Gastroesophageal sphincter (tissue), 4 donors: ENCODE measurements at regions not wholly inside any gene's neighbourhood (a gene's known extent, or its start where the extent isn't known, plus 50 kb on each side); places are given as distances from the start of the nearest gene placed in this dataset.

Experiments used
- ATAC-seq: fragments of 150-250 bp; one replicate; pipeline ENCODE4 v1.9.1; 2016; ENCODE audit warnings: mild to moderate bottlenecking, moderate library complexity
- H3K27ac ChIP-seq, 4 donors: fragments of 200-600 bp; sonication (generic) in 3 of 4; 1 replicate in 3 of 4; 2 replicates in 1 of 4; pipeline ENCODE4 v1.5.1; 2016 to 2019
- H3K27me3 ChIP-seq: fragments of 200-600 bp; sonication (generic); one replicate; pipeline ENCODE4 v1.5.1; 2019
- H3K36me3 ChIP-seq, 2 donors: fragments of 200-600 bp; sonication (generic); one replicate each; pipeline ENCODE4 v1.5.1; 2019; ENCODE audit warnings: control low read depth in 1 of 2
- H3K4me1 ChIP-seq, 3 donors: fragments of 200-600 bp; sonication (generic); 1 replicate in 2 of 3; 2 replicates in 1 of 3; pipeline ENCODE4 v1.5.1; 2016 to 2019; ENCODE audit warnings: control low read depth in 2 of 3
- H3K4me3 ChIP-seq, 2 donors: fragments of 200-600 bp; sonication (generic); one replicate each; pipeline ENCODE4 v1.5.1; 2019; ENCODE audit warnings: mild to moderate bottlenecking in 1 of 2, moderate library complexity in 1 of 2
- H3K9me3 ChIP-seq, 3 donors: fragments of 200-600 bp; sonication (generic); one replicate each; pipeline ENCODE4 v1.5.1; 2017 to 2019; ENCODE audit warnings: control low read depth in 2 of 3
- CTCF ChIP-seq, 4 experiments: fragments of 200-600 bp in 2 of 4; fragments of 450-650 bp in 2 of 4; sonication (generic) in 1 of 4; IDR thresholded peaks; one replicate each; pipeline ENCODE4 v1.5.1; 2017 to 2019; ENCODE audit warnings: antibody characterized with exemption in 4 of 4, mild to moderate bottlenecking in 2 of 4, moderate library complexity in 2 of 4
- EP300 ChIP-seq: sonication (generic); formaldehyde crosslinking; IDR thresholded peaks from one replicate; pipeline ENCODE4 v1.6.1; 2017; ENCODE audit warnings: antibody characterized with exemption, mild to moderate bottlenecking
- POLR2A ChIP-seq, 2 donors: fragments of 450-650 bp; IDR thresholded peaks; one replicate each; pipeline ENCODE4 v1.6.1; 2017; ENCODE audit warnings: antibody characterized with exemption in 2 of 2, mild to moderate bottlenecking in 2 of 2, moderate library complexity in 1 of 2
- POLR2AphosphoS5 ChIP-seq: sonication (generic); formaldehyde crosslinking; IDR thresholded peaks from one replicate; pipeline ENCODE4 v1.6.1; 2017; ENCODE audit warnings: antibody characterized with exemption
- WGBS, 2 donors: methylation state at CpG; one replicate each; pipeline ENCODE4 v1.1.5; 2018; ENCODE audit warnings: low coverage in 1 of 2; 5-methylcytosine and 5-hydroxymethylcytosine counted together

GRCh38 chr6:117168296-117169063 lies 96.9 kb upstream of the VGLL2 start:
- Histone ChIP-seq H3K9me3 (peaks cover 0 to 14% (median 0%) of the 10 kb centered on the region in 3 donors), H3K4me3 (no peak overlapping the region), H3K27me3 (no peaks in the 10 kb centered on the region), H3K27ac (no peak overlapping the region), H3K36me3 (no peaks in the 10 kb centered on the region), H3K4me1 (no peaks in the 10 kb centered on the region)
- ATAC-seq, result no peak
- TF ChIP-seq POLR2A (IDR thresholded peaks at IDR 0.05), result no peak
- TF ChIP-seq EP300, result no peak
- TF ChIP-seq CTCF (IDR thresholded peaks at IDR 0.05), result no peak
- TF ChIP-seq POLR2AphosphoS5, result no peak
- WGBS, 2 donors, result 41 to 46% methylated on average over 3 to 4 of the region's 4 CpGs

DNA sequence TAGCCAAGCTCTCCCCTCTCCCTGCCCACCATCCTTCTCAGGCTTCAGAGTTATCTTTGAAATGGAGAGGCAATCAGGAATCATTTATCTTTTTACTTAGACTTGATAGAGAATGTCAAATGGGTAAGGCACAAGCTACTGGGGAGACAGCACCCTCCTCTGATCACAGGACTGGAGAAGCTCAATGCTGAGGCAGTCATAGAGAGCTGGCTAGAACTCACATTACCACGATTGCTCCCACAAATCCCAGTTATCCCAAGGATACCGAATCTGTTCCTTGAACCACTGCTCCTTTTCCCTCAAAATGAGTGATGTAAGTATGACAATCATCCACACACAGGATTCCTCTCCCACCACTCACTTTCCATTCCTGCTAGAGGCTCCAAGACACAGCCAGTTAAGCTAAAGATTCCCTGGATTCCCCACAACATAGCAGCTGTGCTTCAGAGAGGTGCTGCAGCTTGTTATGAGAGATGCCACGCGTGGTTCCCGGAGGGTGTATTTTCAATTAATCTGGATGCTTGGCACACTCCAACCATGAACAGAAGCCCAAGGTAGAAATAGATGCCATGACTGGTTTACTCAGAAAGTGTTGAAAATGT lies 96.2 kb upstream of the VGLL2 start:
- no peak for ATAC-seq
- TF ChIP-seq POLR2AphosphoS5, result no peak
- TF ChIP-seq CTCF (IDR thresholded peaks at IDR 0.05), result no peak
- TF ChIP-seq EP300, result no peak
- no peak for TF ChIP-seq POLR2A (IDR thresholded peaks at IDR 0.05)
- Histone ChIP-seq H3K4me1 (no peaks in the 10 kb centered on the region), H3K27me3 (no peaks in the 10 kb centered on the region), H3K4me3 (no peak overlapping the region), H3K27ac (no peak overlapping the region), H3K9me3 (peaks cover 0 to 14% (median 0%) of the 10 kb centered on the region in 3 donors), H3K36me3 (no peaks in the 10 kb centered on the region)
- 40 to 46% methylated on average over 2 to 5 of the region's 5 CpGs for WGBS, 2 donors

GRCh38 chr6:117169781-117170281 lies 95.5 kb upstream of the VGLL2 start:
- TF ChIP-seq POLR2A (IDR thresholded peaks at IDR 0.05), result no peak
- TF ChIP-seq POLR2AphosphoS5, result no peak
- TF ChIP-seq EP300, result no peak
- TF ChIP-seq CTCF (IDR thresholded peaks at IDR 0.05), result no peak
- WGBS, 2 donors, result 0 to 8% methylated on average over 1 of the region's 1 CpG
- no peak overlapping the region for H3K4me3 ChIP-seq
- H3K9me3 ChIP-seq, result peaks cover 0 to 14% (median 0%) of the 10 kb centered on the region in 3 donors
- H3K4me1 ChIP-seq, result no peaks in the 10 kb centered on the region
- no peak for ATAC-seq
- H3K27me3 ChIP-seq, result no peaks in the 10 kb centered on the region
- no peaks in the 10 kb centered on the region for H3K36me3 ChIP-seq
- H3K27ac ChIP-seq, result no peak overlapping the region

GRCh38 chr6:117174835-117175360 lies 90.5 kb upstream of the VGLL2 start:
- H3K9me3 ChIP-seq, result peaks cover 0 to 47% (median 0%) of the 10 kb centered on the region in 3 donors
- no peak overlapping the region for H3K27ac ChIP-seq
- ATAC-seq, result no peak
- no peaks in the 10 kb centered on the region for H3K27me3 ChIP-seq
- no peaks in the 10 kb centered on the region for H3K4me1 ChIP-seq
- no peak overlapping the region for H3K4me3 ChIP-seq
- TF ChIP-seq CTCF (IDR thresholded peaks at IDR 0.05) (no peak), EP300 (no peak), POLR2A (IDR thresholded peaks at IDR 0.05) (no peak), POLR2AphosphoS5 (no peak)
- H3K36me3 ChIP-seq, result no peaks in the 10 kb centered on the region
